ENCODE measurements at regions not wholly inside any gene's neighbourhood (a gene's known extent, or its start where the extent isn't known, plus 50 kb on each side); places are given as distances from the start of the nearest gene placed in this dataset.

GRCh38 chr3:124201226-124201625 is 209.3 kb upstream of the ROPN1 start:
- DNase-seq = no peak

DNA sequence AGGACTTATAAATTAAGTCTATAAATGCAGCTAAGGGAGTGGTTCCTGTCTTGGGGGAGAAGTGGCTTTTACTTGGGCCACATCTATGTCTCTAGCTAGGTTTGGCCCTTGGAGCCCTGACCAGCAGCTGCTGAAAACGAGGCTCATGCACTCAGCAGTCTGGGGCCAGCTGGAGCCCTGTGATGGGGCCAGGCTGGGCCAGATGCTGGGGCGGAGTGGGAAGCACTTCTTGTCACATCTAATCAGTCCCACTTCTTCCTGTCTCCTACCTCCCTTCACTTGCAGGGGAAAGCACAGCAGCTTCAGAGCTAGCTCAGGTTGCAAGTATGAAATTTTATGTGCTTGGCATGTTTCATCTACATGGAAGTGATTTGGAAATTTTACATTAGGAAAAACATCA is 209.9 kb upstream of the ROPN1 start:
- DNase-seq = no peak

- DNase-seq = no peak
Measured at GRCh38 chr3:124202754-124203153, 210.8 kb upstream of the ROPN1 start.

DNA sequence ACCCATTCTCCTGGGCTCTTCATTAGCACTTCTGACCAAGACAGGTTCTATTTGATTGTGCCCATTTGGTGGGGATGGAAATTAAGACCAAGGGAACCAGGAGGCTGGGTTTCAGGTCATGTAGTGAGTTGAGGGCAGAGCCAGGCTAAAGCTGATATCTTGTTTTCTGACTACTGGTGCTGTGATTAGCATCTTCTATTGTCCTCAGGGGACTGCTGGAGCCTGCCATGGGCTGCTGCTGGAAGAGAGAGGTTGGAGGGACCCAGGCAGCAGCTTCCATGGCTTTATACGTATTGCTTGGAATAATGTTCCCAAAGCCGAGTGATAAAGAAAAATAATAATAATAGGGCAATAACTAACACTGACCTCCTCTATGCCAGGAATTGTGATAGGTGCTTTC is 211.4 kb upstream of the ROPN1 start:
- no peak for DNase-seq

GRCh38 chr3:124206225-124207055 is 214.5 kb upstream of the ROPN1 start:
- no peak for DNase-seq

DNA sequence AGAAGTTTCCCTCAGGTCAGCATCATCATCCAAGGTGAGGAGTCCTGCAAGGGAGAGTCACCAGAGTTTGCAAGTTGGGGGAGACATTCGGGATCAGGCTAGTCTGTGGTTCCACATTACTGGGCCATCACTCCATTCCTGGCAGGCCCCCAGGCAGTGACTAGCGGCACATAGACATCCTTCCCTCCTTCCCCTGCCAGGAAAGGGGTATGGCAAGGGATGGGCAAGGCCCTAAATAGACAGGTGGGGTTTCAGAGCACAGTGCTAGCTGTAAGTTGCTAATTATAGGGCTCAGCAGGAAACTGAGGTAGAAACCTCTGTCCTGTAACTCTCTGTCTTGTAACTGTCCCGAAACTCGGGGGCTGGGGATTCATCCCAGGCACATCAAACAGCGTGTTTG is 215.2 kb upstream of the ROPN1 start:
- DNase-seq = no peak

DNA sequence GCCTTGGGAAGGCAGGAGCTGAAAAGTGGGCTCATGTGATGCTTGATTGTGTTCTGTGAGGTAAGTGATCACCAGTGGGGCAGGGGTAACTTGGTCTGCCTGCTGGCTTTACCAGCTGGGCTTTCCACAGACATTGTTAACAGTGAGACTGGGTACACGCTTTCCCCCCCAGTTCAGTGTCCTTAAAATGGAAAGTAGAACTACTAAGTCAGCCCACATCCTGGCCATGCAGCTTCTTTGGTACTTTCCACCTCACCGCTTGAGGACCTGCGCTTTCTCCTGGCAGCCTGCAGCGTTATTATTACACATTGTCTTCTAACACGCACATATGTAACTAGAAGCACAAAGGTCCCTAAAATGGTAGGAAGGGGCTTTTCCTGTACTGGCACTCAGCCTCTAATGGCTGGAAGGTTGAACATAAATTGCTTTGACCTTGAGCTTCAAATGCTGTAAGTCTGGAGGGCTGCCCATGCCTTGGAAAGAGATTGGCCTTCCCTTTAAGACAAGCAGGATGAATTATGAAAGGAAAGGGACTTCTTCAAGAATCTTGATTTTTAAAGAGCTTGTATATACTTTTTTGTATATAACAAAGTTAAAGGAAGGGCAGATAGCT is 216.1 kb upstream of the ROPN1 start:
- no peak for DNase-seq

- no peak for DNase-seq
Measured at GRCh38 chr3:124209426-124209825, 217.5 kb upstream of the ROPN1 start.

GRCh38 chr3:124210899-124211298 is 219.0 kb upstream of the ROPN1 start:
- DNase-seq = no peak

DNA sequence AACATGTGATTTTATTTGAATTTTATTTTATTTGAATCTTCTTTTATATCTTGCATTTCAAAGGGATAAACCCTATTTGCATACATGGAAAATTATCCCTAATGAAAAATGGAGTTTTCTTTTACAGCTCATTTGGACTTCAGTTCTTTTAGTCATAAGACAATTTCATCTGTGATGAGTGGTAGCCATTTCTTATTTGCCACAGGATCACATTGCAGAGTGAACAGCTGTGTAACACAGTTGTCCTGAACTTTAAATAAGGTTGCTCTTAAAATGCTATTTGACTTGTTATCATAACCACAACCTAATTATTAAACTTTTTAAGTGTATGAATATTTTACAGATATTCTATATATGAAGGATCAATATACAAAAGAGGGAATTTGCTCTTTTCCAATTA is 221.7 kb upstream of the ROPN1 start:
- no peak for DNase-seq

DNA sequence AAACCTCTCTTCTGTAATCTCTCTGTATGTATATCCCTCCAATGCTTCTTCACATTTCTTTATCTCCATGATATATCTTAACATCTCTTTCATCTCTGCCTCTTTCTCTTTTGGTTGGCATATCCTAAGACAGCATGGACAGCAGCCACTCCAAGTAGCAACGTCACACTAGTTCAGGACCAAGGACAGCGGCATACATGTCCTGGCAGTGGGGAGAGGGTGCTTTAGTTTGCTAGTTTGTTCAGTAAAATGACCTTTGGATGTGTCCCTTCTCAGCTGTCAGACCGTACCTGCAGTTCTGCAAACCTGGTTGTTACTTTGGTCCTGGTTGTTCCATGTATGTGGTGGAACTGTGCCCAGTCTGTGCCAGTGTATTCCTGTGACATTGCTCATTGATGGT is 225.6 kb upstream of the ROPN1 start:
- no peak for DNase-seq

DNA sequence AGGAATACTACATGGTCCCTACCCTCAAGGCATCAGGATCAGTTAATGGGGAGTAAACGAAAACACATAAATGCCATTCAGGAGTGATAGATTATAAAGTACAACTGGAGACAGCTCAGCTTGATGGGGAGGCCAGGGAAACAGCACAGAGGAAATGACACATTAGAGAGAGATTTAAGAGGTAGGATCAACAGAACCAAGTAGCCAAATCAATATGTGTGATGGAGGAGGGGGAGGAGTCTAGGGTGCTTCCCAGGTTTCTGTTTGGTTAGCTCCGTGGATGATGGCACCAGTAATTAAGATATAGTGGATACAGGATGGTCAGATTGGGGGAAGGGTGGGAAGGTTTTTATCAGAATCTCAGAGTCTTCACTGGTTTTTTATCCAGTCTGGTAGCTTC is 229.5 kb upstream of the ROPN1 start:
- no peak for DNase-seq

DNA sequence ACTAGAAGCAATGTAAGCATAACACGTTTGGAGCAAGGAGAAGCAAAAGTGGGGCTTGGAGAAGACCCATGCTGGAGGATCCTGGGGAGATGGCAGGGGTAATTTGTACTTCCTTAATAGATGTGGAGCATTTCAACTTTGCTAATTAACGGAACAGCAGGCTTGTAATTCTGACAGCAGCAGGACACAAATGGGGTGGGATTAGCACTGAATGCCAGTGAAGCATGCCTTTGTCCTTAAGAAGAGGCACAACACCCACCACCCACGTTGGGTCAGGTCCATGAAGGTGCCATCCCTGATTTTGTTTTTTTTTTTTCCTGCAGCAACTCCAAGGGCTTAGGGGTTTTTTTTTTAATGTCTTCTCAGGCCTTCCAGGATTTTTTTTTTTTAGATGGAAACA is 231.9 kb upstream of the ROPN1 start:
- DNase-seq = no peak

DNA sequence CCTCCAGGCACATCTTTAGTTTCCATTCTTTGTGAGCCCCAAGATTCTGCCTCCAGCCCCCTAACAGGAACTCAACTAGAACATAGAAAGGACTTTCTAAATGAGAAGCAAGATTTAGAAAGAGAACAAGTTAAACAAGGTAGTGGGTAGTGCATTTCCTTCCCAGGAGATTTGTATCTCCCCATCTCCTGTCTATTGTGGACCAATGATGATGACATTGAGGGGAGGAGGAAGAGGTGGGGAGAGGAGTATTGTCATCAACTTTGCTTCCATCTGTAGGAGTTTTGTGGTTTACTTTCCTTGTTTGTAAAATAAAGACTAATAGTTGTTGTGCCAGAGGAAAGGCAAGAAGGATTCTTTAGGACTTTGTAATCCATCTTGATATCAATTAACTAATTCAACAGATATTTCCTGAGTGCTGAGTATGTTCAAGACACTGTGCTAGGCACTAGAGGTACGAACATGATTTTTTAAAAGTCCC is 235.3 kb upstream of the ROPN1 start:
- DNase-seq = no peak

- DNase-seq = no peak
Measured at GRCh38 chr3:124229420-124229819, 237.5 kb upstream of the ROPN1 start.

DNA sequence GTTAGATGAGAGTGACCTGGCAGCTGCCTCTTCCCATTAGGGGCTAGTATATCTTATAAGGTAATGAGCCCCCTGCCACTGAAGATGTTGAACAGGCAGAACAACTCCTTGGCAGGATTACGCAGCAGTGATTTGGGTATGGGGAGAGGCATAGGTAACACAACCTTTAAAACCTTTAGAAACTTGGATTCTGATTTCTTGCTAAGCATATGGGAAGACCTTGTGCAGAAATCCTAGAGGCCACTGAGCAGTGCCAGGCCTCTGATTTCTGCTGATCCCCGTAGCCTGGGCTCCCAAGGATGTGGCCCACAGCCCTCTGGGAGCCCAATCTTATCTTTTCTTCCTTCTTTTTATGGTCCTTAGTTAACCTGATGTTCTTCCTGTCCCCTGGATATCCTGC is 237.9 kb upstream of the ROPN1 start:
- DNase-seq = no peak

DNA sequence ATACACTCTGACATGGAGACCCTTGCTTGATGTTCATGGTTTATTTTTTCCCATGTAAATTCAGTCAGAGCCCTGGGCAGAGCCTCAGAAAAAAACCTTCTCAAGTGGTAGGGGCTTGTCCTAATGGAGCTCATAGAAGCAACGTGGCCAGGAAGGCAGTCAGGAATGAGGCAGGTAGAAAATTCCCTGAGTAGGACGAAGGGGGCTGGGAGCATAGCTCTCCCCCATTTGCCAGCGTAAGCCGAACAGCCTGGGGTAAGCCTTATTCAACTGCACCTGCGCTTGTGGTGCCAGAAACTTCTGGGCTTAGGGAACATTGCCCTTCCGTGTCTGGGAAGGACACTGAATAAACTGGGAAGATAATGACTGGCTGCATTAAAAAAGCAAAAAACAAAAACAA is 238.5 kb upstream of the ROPN1 start:
- DNase-seq = no peak

DNA sequence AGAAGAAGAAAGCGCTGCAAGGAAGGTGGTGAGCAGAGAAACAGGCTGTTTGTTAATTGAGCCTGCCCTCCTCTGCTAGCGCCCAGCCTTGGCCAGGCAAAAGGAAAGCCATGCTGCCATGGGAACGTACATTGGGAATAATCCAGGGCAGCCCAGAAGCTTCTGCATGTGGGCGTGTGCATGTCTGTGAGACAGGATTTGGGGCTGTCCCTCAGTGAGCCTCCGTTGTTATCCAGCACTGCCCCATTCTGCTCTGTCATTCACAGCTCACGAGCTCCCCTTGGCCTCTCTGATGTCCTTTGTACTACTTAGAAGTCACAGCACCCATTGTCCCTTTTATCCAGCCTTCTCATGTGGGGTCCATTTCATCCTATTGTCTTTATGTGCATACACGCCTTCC is 239.1 kb upstream of the ROPN1 start:
- no peak for DNase-seq

DNA sequence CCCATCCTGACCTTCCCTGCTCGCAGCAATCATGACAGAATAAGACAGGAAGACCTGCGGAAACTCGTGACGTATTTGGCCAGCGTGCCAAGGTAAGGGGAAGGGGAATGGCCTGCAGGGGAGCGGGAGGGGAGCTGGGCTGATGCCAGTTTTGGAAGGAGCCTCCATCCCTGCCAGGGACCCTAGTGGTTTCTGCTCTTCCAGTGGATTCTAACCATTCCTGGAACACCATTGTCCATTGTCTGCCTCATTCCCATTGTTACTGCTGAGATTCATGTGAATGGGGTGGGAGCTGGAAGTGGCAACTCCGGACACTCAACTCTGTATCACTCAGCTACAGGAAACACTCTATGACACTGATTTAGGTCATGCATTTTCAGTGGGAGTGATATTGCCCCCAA is 242.9 kb upstream of the ROPN1 start:
- DNase-seq = no peak

- DNase-seq = no peak
Measured at GRCh38 chr3:124235446-124235845, 243.5 kb upstream of the ROPN1 start.

- no peak for DNase-seq
Measured at GRCh38 chr3:124243177-124243859, 251.4 kb upstream of the ROPN1 start.

GRCh38 chr3:124246376-124246775 is 254.5 kb upstream of the ROPN1 start:
- no peak for DNase-seq

DNA sequence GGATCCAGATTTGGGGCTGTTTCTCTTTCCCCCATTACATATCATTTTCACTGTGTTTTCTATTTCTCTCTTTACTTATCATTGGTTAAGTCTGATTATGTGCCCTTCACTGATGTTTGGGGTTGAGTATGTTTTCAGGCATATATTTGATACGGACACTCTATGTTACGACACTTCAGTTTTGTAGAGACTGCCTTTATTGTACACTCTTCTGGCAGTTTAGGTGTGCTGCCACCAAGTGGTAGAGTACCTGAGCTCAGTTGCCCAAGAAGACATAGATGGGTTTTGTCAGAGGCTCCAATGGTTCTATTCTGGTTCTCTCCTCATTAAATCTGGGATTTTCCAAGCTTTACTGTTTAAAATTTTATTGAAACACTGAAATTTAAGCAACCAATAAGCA is 255.0 kb upstream of the ROPN1 start:
- no peak for DNase-seq

- no peak for DNase-seq
Measured at GRCh38 chr3:124248471-124249028, 256.6 kb upstream of the ROPN1 start.

Measured in NK-92 treated with Interleukin-12 subunit alpha and Interleukin-12 subunit beta, amount 100 ng/mL, for 24 hours (cell line).